ENCODE measurements at regions not wholly inside any gene's neighbourhood (a gene's known extent, or its start where the extent isn't known, plus 50 kb on each side); places are given as distances from the start of the nearest gene placed in this dataset.

DNA sequence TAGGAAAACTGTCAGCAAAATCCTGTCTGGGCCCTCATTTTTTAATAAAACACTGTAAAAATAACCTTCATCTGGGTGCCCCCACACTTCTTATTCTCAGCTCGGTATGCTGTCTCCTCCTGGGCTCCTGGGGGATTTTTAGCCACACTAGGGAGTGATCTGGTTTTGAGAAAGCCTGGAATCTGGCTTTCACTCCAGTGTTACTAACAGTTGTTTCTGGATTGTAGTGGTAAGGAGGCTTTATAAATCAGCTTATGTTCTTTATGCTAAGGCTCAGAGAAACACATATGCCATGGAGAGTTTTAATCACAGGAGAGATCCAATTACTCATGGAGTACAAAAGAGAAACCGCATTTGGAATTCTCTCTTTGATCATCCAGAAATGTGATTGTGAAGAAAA is 744.3 kb upstream of the SOX11 start:
- TF ChIP-seq, protein P1, sequence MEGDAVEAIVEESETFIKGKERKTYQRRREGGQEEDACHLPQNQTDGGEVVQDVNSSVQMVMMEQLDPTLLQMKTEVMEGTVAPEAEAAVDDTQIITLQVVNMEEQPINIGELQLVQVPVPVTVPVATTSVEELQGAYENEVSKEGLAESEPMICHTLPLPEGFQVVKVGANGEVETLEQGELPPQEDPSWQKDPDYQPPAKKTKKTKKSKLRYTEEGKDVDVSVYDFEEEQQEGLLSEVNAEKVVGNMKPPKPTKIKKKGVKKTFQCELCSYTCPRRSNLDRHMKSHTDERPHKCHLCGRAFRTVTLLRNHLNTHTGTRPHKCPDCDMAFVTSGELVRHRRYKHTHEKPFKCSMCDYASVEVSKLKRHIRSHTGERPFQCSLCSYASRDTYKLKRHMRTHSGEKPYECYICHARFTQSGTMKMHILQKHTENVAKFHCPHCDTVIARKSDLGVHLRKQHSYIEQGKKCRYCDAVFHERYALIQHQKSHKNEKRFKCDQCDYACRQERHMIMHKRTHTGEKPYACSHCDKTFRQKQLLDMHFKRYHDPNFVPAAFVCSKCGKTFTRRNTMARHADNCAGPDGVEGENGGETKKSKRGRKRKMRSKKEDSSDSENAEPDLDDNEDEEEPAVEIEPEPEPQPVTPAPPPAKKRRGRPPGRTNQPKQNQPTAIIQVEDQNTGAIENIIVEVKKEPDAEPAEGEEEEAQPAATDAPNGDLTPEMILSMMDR (IDR thresholded peaks at IDR 0.05; ENCODE audit: low read depth, low read length, missing control alignments), result no peak
- H3K4me3 ChIP-seq (replicated peaks; ENCODE audit: low read depth, low read length), result no peak overlapping the region
- DNase-seq (ENCODE audit: extremely low read depth, low read depth), result no peak

DNA sequence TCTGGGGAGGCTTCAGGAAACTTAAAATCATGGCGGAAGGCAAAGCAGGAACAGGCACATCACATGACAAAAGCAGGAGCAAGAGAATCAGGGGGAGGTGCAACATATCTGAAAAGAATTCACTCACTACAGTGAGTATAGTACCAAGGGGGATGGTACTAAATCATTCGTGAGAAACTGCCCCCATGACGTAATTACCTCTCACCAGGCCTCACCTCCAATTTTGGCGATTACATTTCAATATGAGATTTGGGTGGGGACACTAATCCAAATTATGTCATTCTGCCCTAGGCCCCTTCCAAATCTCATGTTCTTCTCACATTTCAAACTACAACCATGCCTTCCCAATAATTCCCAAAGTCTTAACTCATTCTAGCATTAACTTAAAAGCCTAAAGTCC is 740.8 kb upstream of the SOX11 start:
- DNase-seq (ENCODE audit: extremely low read depth, low read depth), result no peak
- H3K4me3 ChIP-seq (replicated peaks; ENCODE audit: low read depth, low read length), result no peak overlapping the region
- TF ChIP-seq, protein P1 (IDR thresholded peaks at IDR 0.05; ENCODE audit: low read depth, low read length, missing control alignments), result no peak

DNA sequence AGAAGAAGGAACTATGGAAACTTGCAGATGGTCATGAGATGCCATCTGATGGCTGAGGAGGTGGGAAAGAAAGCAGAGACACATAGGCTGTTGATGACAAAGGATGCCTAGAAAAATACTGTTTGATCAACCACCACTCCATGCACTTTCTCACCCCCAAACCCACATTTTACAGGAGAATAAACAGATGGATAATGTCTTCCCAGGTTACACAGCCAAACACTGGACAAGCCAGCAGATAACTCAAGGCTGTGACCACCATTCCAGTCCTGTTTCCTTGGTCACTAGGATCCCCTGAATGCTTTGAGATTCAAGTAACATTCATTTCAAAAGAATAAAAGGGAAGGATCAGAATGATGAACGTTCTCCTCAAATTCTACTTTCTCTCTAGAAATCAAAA is 733.0 kb upstream of the SOX11 start:
- no peak for DNase-seq (ENCODE audit: extremely low read depth, low read depth)
- H3K4me3 ChIP-seq (replicated peaks; ENCODE audit: low read depth, low read length), result no peak overlapping the region
- TF ChIP-seq, protein P1 (IDR thresholded peaks at IDR 0.05; ENCODE audit: low read depth, low read length, missing control alignments), result no peak

DNA sequence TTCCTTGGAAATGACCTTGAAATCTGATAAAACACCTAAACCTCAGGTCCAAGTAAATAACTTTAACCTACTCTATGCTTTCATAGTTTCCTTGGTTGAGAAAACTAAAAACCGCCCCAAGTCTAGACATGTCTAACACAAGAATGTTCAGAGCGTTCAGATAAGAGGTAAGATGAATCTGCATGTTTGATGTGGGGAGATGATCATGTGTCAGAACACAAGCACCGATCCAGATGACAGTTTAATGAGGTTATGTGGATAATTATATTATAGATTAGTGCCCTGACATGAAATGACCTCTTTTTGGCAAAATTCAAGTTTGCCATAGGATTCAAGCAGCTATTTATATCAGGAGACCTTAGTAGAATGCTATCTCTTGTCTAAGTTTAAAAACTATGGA is 729.8 kb upstream of the SOX11 start:
- TF ChIP-seq, protein P1 (IDR thresholded peaks at IDR 0.05; ENCODE audit: low read depth, low read length, missing control alignments), result no peak
- no peak for DNase-seq (ENCODE audit: extremely low read depth, low read depth)
- H3K4me3 ChIP-seq (replicated peaks; ENCODE audit: low read depth, low read length), result no peak overlapping the region

DNA sequence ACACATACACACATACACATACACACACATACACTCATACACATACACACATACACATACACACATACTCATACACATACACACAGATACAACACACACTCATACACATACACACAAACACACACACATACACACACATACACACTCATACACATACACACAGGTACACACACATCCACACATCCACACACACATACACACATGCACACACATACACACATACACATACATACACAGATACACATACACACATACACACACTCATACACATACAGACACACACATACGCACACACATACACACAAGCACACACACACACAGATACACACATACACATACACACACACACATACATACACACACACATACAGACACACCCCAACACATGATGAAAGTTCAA is 729.1 kb upstream of the SOX11 start:
- TF ChIP-seq, protein P1 (IDR thresholded peaks at IDR 0.05; ENCODE audit: low read depth, low read length, missing control alignments), result no peak
- H3K4me3 ChIP-seq (replicated peaks; ENCODE audit: low read depth, low read length), result no peak overlapping the region
- no peak for DNase-seq (ENCODE audit: extremely low read depth, low read depth)

DNA sequence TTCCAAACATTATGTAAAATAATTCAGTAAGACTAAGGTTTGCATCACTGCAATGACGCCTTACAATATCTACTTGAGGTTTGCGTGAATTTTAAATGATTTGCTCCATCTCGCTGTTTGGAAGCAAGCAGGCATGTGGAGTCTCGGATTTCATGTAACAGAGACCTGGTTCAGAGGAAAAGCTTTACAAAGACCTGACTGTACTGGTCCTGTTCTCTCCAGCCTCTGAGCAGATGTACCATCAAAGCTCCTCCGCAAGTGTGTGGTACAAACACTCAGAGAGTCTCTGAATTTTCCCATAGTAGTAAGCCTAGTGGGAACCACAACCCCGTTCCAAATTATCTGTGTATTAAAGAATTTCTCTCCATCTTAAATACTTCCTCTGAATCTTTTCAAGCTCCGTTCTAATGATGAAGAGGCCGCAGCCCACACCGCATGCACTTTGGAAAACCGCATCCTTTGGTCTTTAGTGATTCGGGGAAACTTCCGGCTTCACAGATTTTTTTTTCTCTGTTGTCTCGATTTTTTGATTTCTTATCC is 728.1 kb upstream of the SOX11 start:
- H3K4me3 ChIP-seq (replicated peaks; ENCODE audit: low read depth, low read length), result no peak overlapping the region
- TF ChIP-seq, protein P1 (IDR thresholded peaks at IDR 0.05; ENCODE audit: low read depth, low read length, missing control alignments), result no peak
- no peak for DNase-seq (ENCODE audit: extremely low read depth, low read depth)

DNA sequence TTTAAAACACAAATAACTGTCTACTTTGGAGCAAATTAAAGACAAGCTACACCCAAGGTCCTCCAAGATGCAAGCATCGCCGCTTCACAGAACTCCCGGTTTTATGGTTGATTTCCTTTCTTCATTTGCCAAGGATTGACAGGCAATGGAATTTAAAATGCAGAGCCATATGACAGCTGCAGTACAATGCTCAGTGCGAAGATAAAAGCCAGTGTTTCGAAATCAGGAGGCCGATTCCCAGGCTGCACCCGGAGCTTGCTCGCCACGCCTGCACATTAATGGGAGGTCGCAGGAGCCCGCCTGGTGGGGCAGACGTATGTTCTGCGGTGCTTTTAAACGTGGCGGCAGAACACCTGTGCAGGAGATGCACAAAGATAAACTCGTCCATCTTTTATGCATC is 727.6 kb upstream of the SOX11 start:
- TF ChIP-seq, protein P1 (IDR thresholded peaks at IDR 0.05; ENCODE audit: low read depth, low read length, missing control alignments), result no peak
- DNase-seq (ENCODE audit: extremely low read depth, low read depth), result no peak
- H3K4me3 ChIP-seq (replicated peaks; ENCODE audit: low read depth, low read length), result no peak overlapping the region

Data from HFF-Myc (cell line).